Neural progenitor cell (in vitro differentiated cells): ENCODE measurements at regions not wholly inside any gene's neighbourhood (a gene's known extent, or its start where the extent isn't known, plus 50 kb on each side); places are given as distances from the start of the nearest gene placed in this dataset.

Source experiments
- EZH2 ChIP-seq: fragments of 200-600 bp; sonication (generic); IDR thresholded peaks from 2 replicates; pipeline ENCODE4 v1.6.1; 2017; ENCODE audit warnings: antibody characterized with exemption, mild to moderate bottlenecking, moderate library complexity
- TF ChIP-seq, protein P1 (sequence below): fragments of 200-600 bp; sonication (generic); IDR thresholded peaks from 2 replicates; pipeline ENCODE4 v1.5.1; 2017; ENCODE audit warnings: antibody characterized with exemption, mild to moderate bottlenecking

DNA sequence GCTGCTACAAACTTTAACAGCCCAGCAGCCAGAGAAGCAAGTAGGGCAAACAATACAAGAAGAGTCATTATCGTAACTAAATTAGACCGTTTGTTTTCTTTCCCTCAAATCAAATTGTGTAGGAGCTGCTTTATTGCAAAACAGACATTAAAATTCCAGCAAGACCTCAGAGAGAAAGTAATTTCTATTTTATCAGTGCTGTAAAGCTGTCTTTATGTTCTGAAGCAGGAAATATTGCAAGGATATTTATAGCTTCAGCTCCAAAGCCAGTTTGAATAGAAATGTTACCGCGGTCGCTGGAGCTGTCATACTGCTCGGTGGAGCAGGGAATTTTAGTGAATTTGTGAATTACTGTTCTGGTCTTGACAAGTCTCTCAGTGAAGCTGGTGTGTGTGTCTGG lies 503.8 kb upstream of the PLXNA2 start:
- TF ChIP-seq, protein P1, sequence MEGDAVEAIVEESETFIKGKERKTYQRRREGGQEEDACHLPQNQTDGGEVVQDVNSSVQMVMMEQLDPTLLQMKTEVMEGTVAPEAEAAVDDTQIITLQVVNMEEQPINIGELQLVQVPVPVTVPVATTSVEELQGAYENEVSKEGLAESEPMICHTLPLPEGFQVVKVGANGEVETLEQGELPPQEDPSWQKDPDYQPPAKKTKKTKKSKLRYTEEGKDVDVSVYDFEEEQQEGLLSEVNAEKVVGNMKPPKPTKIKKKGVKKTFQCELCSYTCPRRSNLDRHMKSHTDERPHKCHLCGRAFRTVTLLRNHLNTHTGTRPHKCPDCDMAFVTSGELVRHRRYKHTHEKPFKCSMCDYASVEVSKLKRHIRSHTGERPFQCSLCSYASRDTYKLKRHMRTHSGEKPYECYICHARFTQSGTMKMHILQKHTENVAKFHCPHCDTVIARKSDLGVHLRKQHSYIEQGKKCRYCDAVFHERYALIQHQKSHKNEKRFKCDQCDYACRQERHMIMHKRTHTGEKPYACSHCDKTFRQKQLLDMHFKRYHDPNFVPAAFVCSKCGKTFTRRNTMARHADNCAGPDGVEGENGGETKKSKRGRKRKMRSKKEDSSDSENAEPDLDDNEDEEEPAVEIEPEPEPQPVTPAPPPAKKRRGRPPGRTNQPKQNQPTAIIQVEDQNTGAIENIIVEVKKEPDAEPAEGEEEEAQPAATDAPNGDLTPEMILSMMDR = no peak
- TF ChIP-seq EZH2 = no peak
